Mucosa of descending colon (tissue), 3 donors: ENCODE measurements at regions not wholly inside any gene's neighbourhood (a gene's known extent, or its start where the extent isn't known, plus 50 kb on each side); places are given as distances from the start of the nearest gene placed in this dataset.

ENCODE experiments used
- ATAC-seq: fragments of 200-7000 bp; cut with Tn5 transposase; one replicate; pipeline ENCODE4 v1.9.1; 2020; ENCODE audit warnings: mild to moderate bottlenecking, moderate library complexity
- DNase-seq, 3 donors: peaks; one replicate each; pipeline ENCODE4 v3.0.0-alpha.2; 2020
- H3K36me3 ChIP-seq: fragments of 200-600 bp; one replicate; pipeline ENCODE4 v1.8.0; 2021; ENCODE audit warnings: low read depth, mild to moderate bottlenecking
- H3K4me1 ChIP-seq: fragments of 200-600 bp; one replicate; pipeline ENCODE4 v1.8.0; 2021; ENCODE audit warnings: low read depth, mild to moderate bottlenecking
- H3K4me3 ChIP-seq: fragments of 200-600 bp; one replicate; pipeline ENCODE4 v1.8.0; 2021; ENCODE audit warnings: mild to moderate bottlenecking
- H3K9me3 ChIP-seq: fragments of 200-600 bp; one replicate; pipeline ENCODE4 v1.8.0; 2021; ENCODE audit warnings: mild to moderate bottlenecking
- CTCF ChIP-seq: fragments of 200-600 bp; IDR thresholded peaks from one replicate; pipeline ENCODE4 v1.8.0; 2022; ENCODE audit warnings: antibody characterized with exemption, mild to moderate bottlenecking
- intact Hi-C, 2 donors: fragments of 100-400 bp; cut with DNase I in 1 of 2; cut with micrococcal nuclease in 1 of 2; formaldehyde crosslinking; loops; one replicate each; pipeline versions ENCODE4 v1.11.0 to v1.11.1; 2022; cut with DNase I, micrococcal nuclease
- donor health status: DM: no; HTN: no; CAD: no; lungs with moderate emphysema.
- donor health status: DM: no; HTN: no; CAD: no.
- donor health status: DM: no; HTN: yes; CAD: no.

- Histone ChIP-seq H3K4me1 (no peaks in the 10 kb centered on the region), H3K4me3 (no peak overlapping the region), H3K9me3 (no peaks in the 10 kb centered on the region), H3K36me3 (no peaks in the 10 kb centered on the region)
- TF ChIP-seq CTCF, result no peak
- intact Hi-C loops, result no loop called here
- DNase-seq (no peak), ATAC-seq (no peak)
Observed at GRCh38 chr2:108124736-108125495, 114.9 kb upstream of the SULT1C3 start.

DNA sequence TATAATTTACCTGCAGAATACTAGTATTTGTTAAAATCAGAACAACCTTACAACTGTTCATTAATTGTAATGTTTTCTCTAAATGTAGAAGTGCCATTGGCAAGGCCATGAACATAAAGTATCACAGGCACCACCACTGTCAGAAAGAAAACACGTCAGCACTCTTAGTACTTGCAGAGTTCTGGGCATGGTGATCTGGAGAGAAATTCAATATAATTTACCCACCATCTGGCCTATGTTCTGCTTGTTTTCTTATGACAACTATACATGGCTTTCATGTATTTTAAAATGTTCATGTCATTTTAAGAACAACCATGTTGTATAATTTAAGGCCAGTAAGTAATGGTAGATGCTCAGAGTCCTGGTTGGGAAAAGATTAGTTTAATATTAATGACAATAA, 114.2 kb upstream of the SULT1C3 start:
- ATAC-seq (no peak), DNase-seq (no peak)
- no peaks in the 10 kb centered on the region for H3K9me3 ChIP-seq
- no peak for TF ChIP-seq CTCF
- no peaks in the 10 kb centered on the region for H3K4me1 ChIP-seq
- intact Hi-C loops, result no loop called here
- H3K36me3 ChIP-seq, result no peaks in the 10 kb centered on the region
- no peak overlapping the region for H3K4me3 ChIP-seq

DNA sequence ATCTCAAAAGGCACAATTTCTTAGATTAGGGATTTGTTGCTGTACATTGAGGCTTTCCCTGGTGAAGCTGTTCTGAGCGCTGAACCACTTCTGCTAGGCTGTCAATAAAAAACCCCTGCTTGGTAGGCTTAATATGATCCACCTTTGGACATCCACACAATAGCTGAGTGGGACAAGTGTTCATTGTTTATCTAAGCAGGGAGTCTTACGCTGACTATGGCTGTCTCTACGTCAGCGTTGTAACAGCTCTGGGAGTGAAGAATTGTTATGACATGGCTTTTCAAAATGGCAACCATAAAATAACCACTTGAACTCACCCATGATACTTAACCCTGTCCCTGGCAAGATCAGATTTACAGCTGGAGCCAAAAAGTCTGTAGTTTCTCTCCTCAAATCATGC, 111.5 kb upstream of the SULT1C3 start:
- Histone ChIP-seq H3K4me3 (no peak overlapping the region), H3K36me3 (no peaks in the 10 kb centered on the region), H3K9me3 (no peaks in the 10 kb centered on the region), H3K4me1 (no peaks in the 10 kb centered on the region)
- ATAC-seq, result no peak
- TF ChIP-seq CTCF, result no peak
- DNase-seq, result no peak
- intact Hi-C loops, result no loop called here

DNA sequence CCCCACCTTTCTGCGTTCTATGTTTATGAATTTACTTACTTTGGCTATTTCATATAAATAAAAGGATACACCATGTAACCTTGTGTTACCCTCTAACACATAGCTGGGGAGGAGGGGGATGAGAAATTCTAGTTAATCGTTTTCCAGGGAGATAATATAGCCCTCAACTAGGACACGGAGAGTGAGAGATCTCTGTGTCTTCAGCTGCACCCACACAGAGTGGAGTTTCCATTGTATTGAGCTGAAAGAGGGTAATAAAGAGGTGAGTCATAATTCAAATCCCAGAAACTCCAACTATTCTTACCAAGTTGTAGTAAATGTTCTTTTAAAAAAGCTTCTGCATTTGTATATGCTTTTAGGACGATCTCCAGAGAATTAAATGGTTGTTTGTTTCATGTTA, 110.1 kb upstream of the SULT1C3 start:
- intact Hi-C loops, result no loop called here
- ATAC-seq (no peak), DNase-seq (no peak)

DNA sequence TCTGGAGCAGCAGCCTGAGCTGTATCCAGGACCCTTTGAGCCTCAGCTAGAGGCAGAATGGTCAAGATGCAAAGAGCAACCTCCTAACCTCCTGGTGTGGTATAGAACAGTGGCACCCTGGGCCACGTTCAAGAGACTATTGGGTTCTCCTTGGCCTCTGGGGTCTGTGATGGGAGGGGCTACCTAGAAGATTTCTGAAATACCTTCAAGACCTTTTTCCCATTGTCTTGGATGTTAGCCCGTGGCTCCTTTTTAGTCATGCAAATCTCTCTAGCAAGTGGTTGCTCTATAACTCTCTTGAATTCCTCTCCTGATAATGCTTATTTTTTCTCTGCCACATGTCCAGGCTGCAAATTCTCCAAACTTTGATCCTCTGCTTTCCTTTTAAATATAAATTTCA, 106.3 kb upstream of the SULT1C3 start:
- no peak for TF ChIP-seq CTCF
- H3K9me3 ChIP-seq, result no peaks in the 10 kb centered on the region
- intact Hi-C loops, result no loop called here
- no peak for DNase-seq
- no peak for ATAC-seq
- H3K36me3 ChIP-seq, result no peaks in the 10 kb centered on the region
- H3K4me1 ChIP-seq, result no peaks in the 10 kb centered on the region
- H3K4me3 ChIP-seq, result no peak overlapping the region

More for the DNA sequence above, 110.1 kb upstream of the SULT1C3 start:
- Histone ChIP-seq H3K9me3 (no peaks in the 10 kb centered on the region), H3K4me1 (no peaks in the 10 kb centered on the region), H3K4me3 (no peak overlapping the region), H3K36me3 (no peaks in the 10 kb centered on the region)
- no peak for TF ChIP-seq CTCF

DNA sequence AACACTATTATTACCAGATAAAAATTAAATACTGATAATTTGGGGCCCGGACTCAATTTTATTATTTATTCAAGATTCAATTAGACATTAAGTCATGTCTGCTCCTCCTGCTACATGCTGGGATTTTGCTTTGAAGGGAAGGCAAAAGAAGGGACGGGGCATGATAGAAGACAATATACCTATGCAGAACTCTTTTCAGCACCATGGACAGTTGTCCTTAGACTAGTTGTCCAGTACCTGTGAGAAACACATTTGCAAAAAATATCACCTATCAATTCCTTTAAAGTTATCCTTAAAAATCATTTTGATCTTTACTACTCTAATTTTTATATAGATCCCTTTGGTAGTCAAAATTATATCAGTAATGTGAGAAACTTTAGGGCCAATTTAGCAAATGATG, 100.2 kb upstream of the SULT1C3 start:
- no peak for TF ChIP-seq CTCF
- DNase-seq, result peak in 1 of 3 donors; percentile 9
- intact Hi-C loops, result no loop called here

More for the DNA sequence above, 100.2 kb upstream of the SULT1C3 start:
- Histone ChIP-seq H3K36me3 (no peaks in the 10 kb centered on the region), H3K9me3 (no peaks in the 10 kb centered on the region), H3K4me1 (no peaks in the 10 kb centered on the region), H3K4me3 (no peak overlapping the region)
- no peak for ATAC-seq
